ENCODE measurements at regions not wholly inside any gene's neighbourhood (a gene's known extent, or its start where the extent isn't known, plus 50 kb on each side); places are given as distances from the start of the nearest gene placed in this dataset.

GRCh38 chr1:82762829-82763532 is 962.2 kb downstream of the ADGRL2 start:
- TF ChIP-seq CTCF (IDR thresholded peaks at IDR 0.05; ENCODE audit: low read depth, low read length), result no peak
- TF ChIP-seq MAX (IDR thresholded peaks at IDR 0.05; ENCODE audit: low read depth, low read length), result no peak
- no peak for TF ChIP-seq POLR2A (IDR thresholded peaks at IDR 0.05; ENCODE audit: extremely low read depth, insufficient read length)
- TF ChIP-seq MYC (IDR thresholded peaks at IDR 0.05; ENCODE audit: low read depth, low read length), result no peak

All from NB4 (cell line).